GM12872 (cell line): ENCODE measurements at regions not wholly inside any gene's neighbourhood (a gene's known extent, or its start where the extent isn't known, plus 50 kb on each side); places are given as distances from the start of the nearest gene placed in this dataset.

Experiments
- CTCF ChIP-seq: IDR thresholded peaks from 3 replicates; pipeline ENCODE4 v1.5.1; 2011; ENCODE audit warnings: low read depth, mild to moderate bottlenecking, low read length, moderate library complexity; ENCODE audit not compliant: insufficient read depth

DNA sequence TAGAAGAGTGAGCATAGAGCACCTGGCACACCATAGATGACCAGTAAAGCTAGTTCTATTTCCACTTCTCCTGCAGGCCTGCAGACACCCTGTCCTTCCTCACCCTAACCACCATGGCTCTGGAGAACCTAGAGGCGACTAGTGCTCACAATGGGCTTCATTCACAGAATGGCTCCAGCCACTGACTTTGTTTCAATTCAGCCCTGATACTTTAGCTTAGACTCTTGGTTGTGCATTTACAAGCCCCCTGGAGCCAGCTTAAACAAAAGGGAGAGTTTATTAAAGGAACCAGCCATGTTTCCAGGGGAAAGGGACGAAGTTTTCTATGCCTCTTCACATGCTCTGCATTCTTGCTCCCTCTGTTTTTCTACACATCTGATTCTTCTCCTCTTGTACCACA lies 123.7 kb downstream of the NAV1 start:
- no peak for TF ChIP-seq CTCF

- TF ChIP-seq CTCF: no peak
These were observed 124.7 kb downstream of the NAV1 start for GRCh38 chr1:201663491-201664113.

DNA sequence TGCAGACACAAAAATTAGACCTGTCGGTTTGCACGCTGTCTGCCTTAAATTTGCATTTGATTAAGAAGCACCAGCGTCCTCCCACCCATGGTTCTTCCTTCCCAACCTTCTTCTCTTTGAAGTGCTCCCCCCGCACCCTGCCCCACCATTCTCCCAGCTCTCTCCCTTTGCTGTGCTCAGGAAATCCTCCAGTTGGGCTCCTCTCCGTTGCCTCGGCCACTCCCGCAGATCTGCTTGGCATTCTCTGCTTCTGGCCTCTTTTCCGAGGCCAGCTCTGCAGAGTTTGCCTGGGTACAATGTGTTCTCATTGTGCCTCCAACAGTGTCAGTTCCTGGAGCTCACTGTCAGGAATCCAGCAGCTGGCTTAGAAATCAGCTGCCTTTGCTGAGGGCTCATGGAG lies 126.1 kb downstream of the NAV1 start:
- TF ChIP-seq CTCF: no peak

GRCh38 chr1:201666102-201666501 lies 127.2 kb downstream of the NAV1 start:
- TF ChIP-seq CTCF: no peak

- TF ChIP-seq CTCF: no peak
These were observed 127.7 kb downstream of the NAV1 start for GRCh38 chr1:201666645-201667044.

GRCh38 chr1:201667479-201667878 lies 128.6 kb downstream of the NAV1 start:
- no peak for TF ChIP-seq CTCF

GRCh38 chr1:201670517-201670916 lies 131.6 kb downstream of the NAV1 start:
- no peak for TF ChIP-seq CTCF
